NCI-H1105 treated with DMSO at 0.1 percent for 48 hours (cell line): ENCODE measurements at regions not wholly inside any gene's neighbourhood (a gene's known extent, or its start where the extent isn't known, plus 50 kb on each side); places are given as distances from the start of the nearest gene placed in this dataset.
A peak's percentile ranks its signal among the peaks of the same experiment; 100 is the strongest.

Experiments used
- DNase-seq: peaks from one replicate; lab custom pipeline; 2025; lab: John Stamatoyannopoulos, UW

DNA sequence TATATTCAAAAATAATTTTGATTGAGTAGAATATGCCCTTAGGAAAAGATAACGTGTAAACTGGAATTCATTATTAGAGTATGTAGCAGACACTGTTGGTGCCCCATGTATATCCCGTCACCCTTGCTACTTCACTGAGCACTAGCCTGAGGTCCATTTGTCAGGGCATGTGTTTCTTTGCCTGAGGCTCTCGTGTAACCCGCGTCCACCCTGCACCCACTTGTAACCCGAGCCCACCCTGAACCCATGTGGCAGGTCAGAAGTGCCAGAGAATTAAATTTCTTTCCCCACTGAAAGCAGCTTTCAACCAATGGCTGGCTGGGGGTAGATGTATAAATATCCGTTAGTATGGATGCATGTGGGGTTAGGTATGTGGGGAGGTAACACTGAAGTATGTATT is 474.2 kb upstream of the ZNF385D start:
- no peak for DNase-seq

DNA sequence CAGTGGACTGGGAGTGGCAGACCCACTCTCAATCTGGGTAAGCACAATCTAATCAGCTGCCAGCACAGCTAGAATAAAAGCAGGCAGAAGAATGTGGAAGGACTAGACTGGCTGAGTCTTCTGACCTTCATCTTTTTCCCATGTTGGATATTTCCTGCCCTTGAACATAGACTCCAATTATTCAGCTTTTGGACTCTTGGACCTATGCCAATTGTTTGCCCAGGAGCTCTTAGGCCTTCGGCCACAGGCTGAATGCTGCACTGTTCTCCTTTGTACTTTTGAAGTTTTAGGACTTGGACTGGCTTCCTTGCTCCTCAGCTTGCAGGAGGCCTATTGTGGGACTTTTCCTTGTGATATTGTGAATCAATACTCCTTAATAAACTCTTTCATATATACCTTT is 477.7 kb upstream of the ZNF385D start:
- no peak for DNase-seq

DNA sequence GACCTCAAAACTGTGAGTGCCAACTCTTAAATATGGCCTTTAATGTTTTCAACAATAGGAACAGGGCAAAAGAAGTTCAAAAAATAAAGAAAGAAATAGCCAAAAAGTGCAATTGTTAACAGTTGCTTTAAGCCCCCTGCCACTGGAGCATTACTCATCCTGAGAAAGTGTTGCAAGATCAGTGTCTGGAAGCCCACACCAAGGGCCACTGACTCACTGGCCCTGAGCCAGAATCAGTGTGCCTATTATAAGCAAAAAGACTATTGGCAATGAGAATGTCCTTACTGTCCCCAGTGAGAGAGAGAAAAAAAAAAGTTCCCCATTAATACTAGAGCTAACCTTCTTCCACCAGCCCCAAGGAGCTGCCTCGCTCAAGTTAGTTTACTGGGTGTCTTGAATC is 480.1 kb upstream of the ZNF385D start:
- DNase-seq, result no peak

DNA sequence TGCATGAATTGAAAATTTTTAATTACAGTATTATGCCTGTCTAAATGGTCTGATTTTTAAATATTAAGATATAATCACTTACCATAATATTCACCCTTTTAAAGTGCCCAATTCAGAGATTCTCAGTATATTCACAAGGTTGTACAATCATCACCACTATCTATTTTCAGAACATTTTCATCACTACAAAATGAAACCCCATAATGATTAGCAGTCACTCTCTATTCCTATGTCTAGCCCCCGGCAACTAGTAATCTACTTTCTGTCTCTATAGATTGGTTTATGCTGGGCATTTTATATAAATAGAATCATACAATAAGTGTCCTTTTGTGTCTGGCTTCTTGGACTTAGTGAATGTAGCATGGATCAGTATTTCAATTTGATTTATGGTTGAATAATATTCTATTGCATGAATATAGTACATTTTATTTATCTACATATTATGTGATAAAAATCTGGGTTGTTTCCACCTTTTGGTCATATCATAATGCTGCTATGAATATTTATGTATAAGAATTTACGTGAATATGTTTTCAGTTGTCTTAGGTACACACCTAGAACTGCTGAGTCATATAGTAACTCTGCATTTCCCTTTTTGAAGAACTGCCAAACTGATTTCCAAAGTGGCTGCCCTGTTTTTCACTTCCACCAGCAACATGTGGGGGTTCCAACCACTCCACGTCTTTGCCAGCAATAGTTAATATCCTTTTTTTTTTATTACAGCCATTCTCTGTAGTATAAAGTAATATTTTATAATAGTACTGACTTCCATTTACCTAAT is 485.7 kb upstream of the ZNF385D start:
- DNase-seq, result no peak

DNA sequence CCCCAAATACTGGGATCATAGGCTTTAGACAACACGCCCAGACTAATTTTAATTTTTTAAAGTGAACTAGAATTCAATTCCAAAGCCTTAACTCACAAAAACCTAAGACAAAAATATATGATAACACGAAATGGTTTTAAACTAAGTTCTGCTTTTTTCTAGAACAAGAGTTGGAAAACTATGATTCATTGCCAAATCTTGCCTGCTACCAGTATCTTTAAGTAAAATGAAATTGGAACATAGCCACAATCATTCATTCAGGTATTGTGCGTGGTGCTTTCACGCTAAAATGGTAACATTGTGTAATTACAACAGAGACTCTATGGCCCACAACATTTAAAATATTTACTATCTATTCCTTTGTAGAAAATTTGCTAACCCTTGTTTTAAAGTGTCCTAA is 488.0 kb upstream of the ZNF385D start:
- no peak for DNase-seq

DNA sequence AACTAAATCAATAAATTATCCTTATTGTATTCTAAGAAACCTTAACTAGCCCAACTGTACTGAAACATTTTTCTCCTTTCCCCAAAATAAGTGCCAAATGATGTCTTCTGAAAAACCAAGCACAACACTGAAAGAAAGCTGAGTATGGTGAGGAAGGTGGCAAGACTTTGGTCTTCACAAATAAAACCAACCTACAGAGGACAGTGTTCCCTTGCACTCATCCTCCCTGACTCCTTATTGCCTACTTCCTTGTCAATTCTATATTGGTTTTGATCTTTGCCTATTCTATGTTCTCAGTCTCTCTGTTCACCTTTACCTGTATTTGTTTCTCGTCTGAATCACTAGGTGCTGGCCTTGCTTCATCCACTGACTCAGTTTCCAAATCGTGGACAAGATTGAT is 490.1 kb upstream of the ZNF385D start:
- no peak for DNase-seq

DNA sequence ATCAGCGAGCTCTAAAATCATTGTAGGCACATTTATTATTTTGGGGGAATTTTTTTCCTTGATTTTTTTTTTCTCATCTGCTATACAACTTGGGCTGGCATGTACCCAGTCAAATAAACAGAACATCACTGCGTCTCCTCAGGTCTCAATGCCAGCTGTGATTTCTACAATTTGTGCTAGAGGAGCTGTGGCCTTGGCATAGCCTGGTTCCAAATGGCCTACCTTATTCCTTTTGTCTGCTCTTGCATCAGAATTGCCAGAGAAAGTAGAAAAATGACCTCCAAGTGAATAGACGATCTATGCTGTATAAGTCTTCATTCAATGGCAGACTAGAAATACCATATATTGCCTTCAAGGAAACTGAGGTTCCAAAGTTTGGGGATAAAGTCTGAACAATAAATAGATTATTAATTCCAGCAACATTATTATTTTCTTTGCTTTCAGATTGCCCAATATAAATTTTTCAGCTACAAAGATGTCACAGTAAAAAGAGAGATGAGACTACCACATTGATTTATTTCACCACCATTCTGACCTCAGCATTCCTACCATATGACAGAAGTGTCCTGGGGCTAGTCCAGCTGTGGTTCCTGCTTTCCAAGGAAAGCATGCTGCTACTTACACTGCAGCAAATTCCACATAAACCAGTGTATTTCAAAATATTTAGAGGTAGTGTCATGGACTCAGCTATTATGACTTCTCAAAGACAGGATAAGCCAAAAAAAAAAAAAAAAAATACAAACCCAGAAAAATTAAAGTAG is 493.9 kb upstream of the ZNF385D start:
- DNase-seq, result no peak

DNA sequence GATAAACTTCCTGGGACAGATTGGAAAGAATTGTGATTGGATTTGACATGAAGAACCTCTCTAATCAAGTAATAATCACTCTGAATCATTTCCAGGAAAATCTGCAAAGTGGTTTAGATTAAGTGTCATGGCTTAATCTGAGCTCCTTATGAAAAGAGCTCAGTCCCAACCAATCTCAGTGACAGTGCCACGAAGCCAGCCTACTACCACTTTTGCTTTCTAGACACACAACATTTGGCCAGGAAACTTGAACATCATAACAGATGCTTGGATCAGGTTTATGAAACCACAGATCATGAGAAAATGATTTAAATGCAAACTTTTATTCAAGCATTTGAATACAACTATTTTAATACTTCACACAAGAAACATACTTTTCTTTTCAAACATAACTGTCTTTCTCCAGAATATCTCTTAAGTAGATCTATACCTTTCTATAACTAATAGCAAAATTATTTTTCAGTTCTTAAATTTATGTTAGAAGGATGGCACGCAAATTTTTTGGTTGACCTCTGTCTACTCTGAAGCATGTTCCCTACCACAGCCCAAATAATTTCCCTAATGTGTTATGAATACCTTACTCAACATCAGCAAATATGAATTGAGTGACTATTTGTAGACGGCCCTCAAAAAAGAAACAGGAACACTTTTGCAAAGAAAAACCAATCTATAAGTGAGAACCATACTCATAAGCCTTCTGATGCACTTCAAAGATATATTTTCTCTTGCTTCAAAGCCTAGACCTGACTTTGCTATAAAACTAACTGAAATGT is 495.0 kb upstream of the ZNF385D start:
- DNase-seq, result no peak

DNA sequence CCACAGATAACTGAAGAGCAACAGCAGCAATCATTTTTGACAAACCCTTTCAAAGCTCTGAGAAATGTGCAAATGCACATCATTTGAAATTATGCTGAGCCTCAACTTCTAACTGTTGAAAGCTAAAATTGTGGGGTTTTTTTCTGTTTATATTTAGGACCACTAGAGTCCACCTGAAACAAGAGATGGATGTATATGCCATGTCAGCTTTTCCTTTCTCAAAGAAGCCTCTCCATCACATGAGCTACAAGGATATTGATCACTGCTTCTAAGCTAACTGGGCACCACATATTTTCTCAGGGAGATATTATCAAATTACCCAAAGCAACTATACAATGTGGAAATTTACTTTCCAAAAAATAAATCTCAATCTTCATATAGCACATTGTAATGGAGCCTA is 498.6 kb upstream of the ZNF385D start:
- no peak for DNase-seq

DNA sequence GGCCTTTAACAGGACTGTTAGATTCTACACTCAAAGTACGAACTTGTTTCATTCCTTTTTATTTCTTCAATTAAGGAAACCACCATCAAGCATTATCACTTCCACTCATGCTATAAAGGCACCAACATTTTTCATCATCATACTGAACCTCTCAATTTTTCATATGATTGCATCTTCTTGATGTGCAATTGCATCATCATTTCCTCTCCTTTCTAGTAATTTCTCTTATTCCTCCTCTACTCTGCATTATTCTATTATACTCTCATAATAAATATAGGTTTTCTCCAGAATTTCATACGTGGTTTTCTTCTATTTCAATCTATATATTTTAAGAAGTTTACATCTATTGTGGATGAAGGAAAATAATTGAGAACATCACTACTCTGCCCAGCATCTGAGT is 506.2 kb upstream of the ZNF385D start:
- no peak for DNase-seq

DNA sequence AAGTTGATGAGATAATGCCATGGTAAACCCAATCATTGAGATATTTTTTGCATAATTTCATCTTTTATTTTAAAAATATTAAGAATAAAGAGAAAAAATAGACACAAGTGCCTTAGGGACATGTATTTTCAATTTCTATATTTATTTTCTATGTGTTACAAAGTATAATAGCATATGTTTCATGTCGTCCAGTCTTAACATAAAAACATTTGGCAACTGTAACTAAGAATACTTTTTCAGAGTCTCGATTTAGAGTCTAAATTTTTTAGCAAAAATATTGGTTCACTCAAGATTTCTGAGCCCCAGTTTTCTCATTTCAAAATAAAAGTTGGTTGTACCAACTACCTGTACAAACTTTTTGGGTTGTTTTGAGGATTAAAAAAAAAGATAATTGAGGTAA is 511.4 kb upstream of the ZNF385D start:
- no peak for DNase-seq

DNA sequence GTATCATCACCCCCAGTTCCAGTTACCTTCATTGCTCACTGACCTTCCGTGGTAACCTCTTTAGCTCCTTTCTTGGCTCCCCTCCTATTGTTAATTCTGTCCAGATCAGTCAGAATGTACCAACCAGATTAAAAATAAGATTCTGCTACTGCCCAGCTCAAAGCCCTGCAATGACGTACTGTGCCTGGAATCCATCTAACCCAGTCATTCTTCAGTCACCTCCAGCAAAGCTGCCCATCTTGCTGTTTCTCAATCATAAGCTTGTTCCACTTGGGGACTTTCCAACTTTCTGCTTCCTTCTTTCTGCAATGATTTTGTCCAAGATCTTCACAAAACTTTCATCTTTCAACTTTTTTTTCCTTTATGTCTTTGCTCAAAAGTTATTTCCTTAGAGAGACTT is 512.0 kb upstream of the ZNF385D start:
- no peak for DNase-seq

DNA sequence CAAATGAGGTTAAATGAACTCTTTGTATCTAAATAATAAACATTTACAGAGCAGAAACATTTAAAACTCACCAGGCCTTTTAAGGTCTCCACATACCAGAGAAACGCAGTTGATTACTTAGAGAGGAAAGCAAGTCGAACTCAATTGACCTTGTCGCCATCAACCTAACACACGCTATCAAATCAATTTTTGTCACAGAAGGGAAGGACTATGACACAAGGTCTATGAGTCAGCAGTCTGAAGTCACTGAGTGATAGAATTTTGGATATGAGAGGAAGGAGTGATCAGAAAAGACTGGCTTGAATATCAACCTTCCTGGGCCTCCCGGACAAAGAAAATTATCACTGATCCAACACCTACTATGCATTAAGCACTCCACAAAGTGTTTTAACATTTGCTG is 514.4 kb upstream of the ZNF385D start:
- DNase-seq, result no peak

DNA sequence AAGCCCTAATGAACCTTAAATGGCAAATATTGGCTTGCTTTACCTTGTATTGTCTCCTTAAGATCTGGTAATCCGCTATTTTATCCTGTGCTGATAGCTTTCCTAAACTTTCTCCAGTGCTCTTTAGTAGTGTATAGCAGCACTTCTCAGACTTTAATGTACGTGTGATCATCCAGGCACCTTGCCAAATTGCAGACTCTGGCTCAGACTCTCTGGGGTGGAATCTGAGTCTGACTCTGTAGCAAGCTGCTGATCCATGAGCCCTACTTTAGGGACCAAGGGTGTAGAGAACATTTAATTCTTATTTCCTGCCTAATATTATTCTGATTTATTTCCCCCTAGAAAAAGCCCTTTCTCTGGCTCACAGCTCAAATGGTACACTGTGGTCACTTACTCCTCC is 518.8 kb upstream of the ZNF385D start:
- DNase-seq, result peak; percentile 30

DNA sequence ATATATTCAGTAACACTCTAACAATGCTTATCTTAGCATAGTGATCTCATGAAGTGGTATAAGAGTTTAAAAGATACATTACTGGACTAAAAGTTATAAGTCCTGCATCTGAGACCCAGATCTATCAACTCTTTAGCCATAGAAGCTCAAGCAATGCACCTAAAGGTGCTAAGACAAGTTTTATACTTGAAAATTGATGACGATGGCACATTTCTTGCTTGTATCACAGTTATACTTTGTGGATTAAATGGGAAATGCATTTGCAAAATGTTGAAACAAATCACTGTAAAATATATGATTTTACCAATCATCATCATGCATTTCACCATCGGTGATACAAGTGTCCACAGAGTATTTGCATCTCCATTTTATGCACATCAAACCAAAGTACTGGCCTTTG is 525.3 kb upstream of the ZNF385D start:
- no peak for DNase-seq

DNA sequence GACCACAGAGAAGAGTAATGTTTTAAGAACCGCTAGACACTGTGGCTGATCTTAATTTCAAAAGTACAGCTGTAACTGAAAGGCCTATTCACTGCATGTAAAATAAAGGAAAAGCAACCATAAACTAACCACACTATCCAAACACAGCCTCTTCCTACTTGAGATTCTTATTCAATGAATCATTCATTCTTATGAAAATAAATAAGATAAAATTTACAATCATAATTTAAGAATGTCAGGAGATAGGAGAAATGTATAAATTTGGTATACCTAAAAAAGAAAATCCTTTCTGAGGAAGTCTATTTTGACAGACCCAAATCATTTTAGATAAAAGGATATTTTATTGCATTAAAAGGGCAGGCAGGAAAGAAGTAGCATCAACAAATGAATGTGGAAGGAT is 533.5 kb upstream of the ZNF385D start:
- DNase-seq, result no peak

DNA sequence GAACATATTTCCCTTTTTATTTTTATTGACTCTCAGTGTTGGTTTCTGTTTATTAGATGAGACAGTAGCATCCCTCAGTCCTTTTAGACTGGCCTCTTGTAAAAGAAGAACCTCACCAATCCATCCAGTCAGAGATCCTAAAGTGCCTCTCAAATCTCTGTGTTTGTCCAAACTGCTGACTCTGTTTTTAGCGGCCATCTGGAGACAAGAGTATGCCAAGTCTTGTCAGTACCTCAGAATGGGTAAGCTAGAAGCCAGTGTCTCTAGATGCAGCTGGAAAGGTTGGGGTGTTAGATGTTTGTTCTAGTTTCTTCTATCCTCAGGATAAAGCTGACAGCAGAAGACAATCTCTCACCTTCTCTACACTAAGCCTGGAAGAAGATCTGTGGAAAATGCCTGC is 537.7 kb upstream of the ZNF385D start:
- no peak for DNase-seq

DNA sequence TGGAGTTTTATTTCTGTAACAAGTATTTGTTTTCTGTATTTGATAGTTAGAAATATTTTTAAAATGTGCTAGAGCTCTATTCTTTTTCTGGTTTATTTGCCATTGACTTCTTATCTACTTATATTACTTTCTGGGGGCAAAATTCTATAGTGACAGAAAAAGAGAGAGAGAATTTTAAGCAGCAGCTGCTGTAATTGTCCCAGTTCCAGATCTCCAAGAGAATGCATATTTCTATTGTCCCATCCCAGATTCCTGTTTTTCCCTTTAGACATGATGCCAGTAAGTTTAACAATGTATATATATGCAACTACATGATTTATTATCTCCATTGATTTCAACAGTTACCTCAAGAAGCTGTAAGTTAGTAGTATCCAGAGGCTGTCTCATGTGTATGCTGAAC is 541.7 kb upstream of the ZNF385D start:
- DNase-seq, result no peak

DNA sequence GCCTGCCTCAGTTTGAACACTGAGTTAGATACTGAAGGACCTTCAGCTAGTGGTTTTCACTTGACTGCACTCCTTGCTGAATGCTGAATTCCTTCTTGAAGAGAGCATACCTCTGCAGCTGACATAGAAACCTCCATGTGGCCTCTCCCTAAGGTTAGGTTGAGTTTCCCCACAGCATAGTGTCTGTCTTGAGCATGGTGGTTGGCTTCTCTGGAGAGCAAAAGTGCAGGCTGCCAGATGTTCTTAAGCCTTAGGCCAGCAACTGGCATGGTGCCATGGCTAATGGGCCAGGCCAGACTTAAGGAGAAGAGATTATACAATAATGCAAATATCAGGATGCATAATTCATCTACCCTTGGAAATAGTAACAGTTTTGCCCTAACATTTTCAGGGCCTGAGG is 545.6 kb upstream of the ZNF385D start:
- DNase-seq, result peak; percentile 2

DNA sequence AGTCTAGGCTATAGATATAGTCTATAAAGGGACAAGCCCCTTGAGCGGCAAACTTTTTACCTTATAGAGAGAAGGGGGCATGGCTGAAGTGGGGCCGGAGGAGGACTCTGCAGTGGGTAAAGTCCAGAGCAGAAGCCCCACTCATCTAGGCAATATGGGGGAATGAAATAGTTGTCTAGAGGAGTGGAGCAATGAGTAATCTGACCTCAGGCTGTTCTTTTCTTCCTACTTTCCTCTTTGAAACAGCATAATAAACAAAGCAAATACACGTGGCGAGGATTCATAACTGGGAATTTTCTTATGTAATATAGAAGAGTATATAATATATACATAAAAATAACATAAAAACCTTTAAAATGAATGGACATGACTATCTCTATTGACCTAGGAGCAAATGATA is 546.4 kb upstream of the ZNF385D start:
- no peak for DNase-seq

DNA sequence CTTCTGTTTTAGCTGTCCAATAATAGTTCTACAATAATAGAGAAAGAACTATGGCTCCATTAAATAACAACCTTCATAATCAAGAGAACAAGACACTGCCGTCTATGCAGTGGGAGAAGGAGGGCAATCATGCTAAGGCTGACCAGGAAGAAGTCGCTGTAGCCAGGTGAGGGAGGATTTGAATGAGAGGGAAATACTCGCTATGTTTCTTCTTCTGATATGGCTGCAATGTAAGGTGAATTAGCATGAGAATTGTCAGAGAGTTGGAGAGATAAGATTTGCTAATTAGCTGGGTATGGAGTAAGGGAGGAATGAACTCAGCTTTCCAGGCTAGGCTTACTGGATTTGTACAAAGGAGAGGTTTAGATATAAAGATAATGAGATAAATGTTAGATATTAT is 555.4 kb upstream of the ZNF385D start:
- no peak for DNase-seq

DNA sequence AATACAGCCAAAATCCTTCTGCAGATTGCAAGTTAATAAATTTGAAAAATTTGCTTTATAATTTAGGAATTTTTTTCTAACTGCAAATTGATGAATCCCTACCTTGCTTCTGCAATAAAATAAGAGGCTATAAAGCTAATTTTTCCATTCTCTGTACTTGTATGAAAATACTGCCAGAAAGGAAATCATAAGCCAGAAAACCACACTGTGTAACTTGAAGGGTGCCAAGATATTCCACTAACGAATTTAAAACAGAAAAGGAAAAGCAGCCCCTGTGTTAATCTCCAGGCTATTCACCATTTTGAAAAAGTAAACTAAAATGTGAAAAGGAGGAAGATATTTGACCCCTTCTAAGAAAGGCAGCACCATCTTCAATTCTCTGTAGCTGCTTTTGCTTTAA is 557.9 kb upstream of the ZNF385D start:
- no peak for DNase-seq

DNA sequence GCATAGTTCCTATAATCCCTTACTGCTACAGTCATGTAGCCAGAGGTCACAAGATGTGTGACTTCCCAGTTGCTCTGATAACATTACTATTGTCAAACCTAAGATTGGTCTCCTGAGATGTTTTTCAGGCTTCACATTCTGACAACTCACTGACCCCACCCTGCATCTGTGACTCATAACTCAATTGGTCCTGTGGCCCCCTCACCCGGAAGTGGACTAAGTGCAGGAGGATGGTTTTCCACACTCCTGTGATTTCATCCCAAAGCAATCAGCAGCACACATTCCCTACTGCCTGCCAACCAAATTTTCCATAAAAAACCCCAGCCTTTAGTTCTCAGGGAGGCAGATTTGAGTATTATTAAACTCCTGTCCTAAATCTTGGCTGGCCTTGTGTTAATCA is 564.9 kb upstream of the ZNF385D start:
- DNase-seq, result no peak
